ENCODE measurements at regions not wholly inside any gene's neighbourhood (a gene's known extent, or its start where the extent isn't known, plus 50 kb on each side); places are given as distances from the start of the nearest gene placed in this dataset.

DNA sequence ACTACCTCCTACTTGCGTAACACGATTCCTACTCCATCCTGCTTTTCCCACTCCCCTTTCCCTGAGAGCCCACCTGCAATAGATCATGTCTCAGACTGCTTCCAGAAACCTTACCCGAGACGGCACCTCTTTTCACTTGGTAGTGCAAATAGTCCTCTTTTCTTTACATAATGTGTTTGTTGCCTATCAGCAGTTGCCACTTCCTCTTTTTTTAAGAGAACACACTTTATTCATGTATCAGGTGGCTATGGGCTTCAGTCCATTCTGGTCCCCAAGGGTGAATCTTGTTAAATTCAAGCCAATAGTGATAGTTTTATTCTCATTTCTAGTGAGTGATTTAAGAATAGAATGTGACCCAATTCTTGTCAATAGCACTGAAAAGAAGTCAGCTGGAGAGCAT is 57.7 kb upstream of the FERMT1 start:
- no peak overlapping the region for H3K9ac ChIP-seq (ENCODE audit: low read depth in 1 of 2, low read length in 2 of 2)
- no peaks in the 10 kb centered on the region for H3K9me3 ChIP-seq (ENCODE audit: control insufficient read depth in 4 of 4, low read length in 3 of 4)
- H3K27ac ChIP-seq (ENCODE audit: low read depth in 1 of 2, low read length in 2 of 2), result no peak overlapping the region
- no peak for DNase-seq (ENCODE audit: low spot score)
- WGBS, result 88% methylated on average over 4 of the region's 4 CpGs
- H3K36me3 ChIP-seq (ENCODE audit: control insufficient read depth in 4 of 4, insufficient read depth in 3 of 4, low read depth in 1 of 4, low read length in 3 of 4), result no peaks in the 10 kb centered on the region
- TF ChIP-seq SP1 (IDR thresholded peaks at IDR 0.05) (no peak), NR2F2 (IDR thresholded peaks at IDR 0.05) (no peak), HNF4G (IDR thresholded peaks at IDR 0.05) (no peak), GABPA (IDR thresholded peaks at IDR 0.05 in 1 of 2, conservative IDR thresholded peaks at IDR 0.05 in 1 of 2) (no peak), FOXA2 (IDR thresholded peaks at IDR 0.05) (no peak), FOXA1 (IDR thresholded peaks at IDR 0.05) (no peak), RAD21 (IDR thresholded peaks at IDR 0.05) (no peak), TAF1 (conservative IDR thresholded peaks at IDR 0.05) (no peak), RXRA (IDR thresholded peaks at IDR 0.05) (no peak), HNF4A (conservative IDR thresholded peaks at IDR 0.05) (no peak)
- TF ChIP-seq, protein P1, sequence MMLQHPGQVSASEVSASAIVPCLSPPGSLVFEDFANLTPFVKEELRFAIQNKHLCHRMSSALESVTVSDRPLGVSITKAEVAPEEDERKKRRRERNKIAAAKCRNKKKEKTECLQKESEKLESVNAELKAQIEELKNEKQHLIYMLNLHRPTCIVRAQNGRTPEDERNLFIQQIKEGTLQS (IDR thresholded peaks at IDR 0.05), result no peak
- TF ChIP-seq, protein P2, sequence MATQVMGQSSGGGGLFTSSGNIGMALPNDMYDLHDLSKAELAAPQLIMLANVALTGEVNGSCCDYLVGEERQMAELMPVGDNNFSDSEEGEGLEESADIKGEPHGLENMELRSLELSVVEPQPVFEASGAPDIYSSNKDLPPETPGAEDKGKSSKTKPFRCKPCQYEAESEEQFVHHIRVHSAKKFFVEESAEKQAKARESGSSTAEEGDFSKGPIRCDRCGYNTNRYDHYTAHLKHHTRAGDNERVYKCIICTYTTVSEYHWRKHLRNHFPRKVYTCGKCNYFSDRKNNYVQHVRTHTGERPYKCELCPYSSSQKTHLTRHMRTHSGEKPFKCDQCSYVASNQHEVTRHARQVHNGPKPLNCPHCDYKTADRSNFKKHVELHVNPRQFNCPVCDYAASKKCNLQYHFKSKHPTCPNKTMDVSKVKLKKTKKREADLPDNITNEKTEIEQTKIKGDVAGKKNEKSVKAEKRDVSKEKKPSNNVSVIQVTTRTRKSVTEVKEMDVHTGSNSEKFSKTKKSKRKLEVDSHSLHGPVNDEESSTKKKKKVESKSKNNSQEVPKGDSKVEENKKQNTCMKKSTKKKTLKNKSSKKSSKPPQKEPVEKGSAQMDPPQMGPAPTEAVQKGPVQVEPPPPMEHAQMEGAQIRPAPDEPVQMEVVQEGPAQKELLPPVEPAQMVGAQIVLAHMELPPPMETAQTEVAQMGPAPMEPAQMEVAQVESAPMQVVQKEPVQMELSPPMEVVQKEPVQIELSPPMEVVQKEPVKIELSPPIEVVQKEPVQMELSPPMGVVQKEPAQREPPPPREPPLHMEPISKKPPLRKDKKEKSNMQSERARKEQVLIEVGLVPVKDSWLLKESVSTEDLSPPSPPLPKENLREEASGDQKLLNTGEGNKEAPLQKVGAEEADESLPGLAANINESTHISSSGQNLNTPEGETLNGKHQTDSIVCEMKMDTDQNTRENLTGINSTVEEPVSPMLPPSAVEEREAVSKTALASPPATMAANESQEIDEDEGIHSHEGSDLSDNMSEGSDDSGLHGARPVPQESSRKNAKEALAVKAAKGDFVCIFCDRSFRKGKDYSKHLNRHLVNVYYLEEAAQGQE (IDR thresholded peaks at IDR 0.05), result no peak
- TF ChIP-seq, protein P3, sequence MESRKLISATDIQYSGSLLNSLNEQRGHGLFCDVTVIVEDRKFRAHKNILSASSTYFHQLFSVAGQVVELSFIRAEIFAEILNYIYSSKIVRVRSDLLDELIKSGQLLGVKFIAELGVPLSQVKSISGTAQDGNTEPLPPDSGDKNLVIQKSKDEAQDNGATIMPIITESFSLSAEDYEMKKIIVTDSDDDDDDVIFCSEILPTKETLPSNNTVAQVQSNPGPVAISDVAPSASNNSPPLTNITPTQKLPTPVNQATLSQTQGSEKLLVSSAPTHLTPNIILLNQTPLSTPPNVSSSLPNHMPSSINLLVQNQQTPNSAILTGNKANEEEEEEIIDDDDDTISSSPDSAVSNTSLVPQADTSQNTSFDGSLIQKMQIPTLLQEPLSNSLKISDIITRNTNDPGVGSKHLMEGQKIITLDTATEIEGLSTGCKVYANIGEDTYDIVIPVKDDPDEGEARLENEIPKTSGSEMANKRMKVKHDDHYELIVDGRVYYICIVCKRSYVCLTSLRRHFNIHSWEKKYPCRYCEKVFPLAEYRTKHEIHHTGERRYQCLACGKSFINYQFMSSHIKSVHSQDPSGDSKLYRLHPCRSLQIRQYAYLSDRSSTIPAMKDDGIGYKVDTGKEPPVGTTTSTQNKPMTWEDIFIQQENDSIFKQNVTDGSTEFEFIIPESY (IDR thresholded peaks at IDR 0.05), result no peak
- TF ChIP-seq, protein P4, sequence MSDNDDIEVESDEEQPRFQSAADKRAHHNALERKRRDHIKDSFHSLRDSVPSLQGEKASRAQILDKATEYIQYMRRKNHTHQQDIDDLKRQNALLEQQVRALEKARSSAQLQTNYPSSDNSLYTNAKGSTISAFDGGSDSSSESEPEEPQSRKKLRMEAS (IDR thresholded peaks at IDR 0.05), result no peak
- TF ChIP-seq, protein P5, sequence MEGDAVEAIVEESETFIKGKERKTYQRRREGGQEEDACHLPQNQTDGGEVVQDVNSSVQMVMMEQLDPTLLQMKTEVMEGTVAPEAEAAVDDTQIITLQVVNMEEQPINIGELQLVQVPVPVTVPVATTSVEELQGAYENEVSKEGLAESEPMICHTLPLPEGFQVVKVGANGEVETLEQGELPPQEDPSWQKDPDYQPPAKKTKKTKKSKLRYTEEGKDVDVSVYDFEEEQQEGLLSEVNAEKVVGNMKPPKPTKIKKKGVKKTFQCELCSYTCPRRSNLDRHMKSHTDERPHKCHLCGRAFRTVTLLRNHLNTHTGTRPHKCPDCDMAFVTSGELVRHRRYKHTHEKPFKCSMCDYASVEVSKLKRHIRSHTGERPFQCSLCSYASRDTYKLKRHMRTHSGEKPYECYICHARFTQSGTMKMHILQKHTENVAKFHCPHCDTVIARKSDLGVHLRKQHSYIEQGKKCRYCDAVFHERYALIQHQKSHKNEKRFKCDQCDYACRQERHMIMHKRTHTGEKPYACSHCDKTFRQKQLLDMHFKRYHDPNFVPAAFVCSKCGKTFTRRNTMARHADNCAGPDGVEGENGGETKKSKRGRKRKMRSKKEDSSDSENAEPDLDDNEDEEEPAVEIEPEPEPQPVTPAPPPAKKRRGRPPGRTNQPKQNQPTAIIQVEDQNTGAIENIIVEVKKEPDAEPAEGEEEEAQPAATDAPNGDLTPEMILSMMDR (IDR thresholded peaks at IDR 0.05; ENCODE audit: low read depth, low read length, missing input control), result no peak
- H3K4me3 ChIP-seq (ENCODE audit: low read depth in 1 of 3, low read length in 3 of 3), result no peak overlapping the region
- H3K27me3 ChIP-seq (ENCODE audit: control insufficient read depth in 4 of 4, insufficient read depth in 4 of 4, low read length in 3 of 4), result no peaks in the 10 kb centered on the region
- no peaks in the 10 kb centered on the region for H3K4me1 ChIP-seq (ENCODE audit: control insufficient read depth in 4 of 4, insufficient read depth in 4 of 4, low read length in 3 of 4)

DNA sequence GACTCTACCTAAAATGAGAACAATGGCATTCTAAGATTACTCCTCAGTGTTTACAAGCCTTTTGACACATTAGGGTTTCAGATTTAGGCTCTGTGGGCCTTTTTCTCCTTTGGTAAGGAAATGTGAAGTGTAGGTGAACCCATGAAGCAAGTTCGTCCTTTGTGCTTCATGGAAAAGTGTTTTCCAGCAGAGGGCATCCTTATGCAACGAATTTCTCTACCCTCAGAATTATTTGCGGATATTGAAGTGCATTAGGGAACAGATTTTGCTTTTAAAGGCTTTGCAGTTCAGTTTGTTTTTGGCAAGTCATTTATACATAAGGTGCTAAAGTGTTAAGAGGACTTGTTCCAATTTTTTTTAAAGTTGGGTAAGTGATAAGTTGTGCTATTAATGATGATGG is 55.7 kb upstream of the FERMT1 start:
- H3K36me3 ChIP-seq (ENCODE audit: control insufficient read depth in 4 of 4, insufficient read depth in 3 of 4, low read depth in 1 of 4, low read length in 3 of 4), result no peaks in the 10 kb centered on the region
- H3K4me1 ChIP-seq (ENCODE audit: control insufficient read depth in 4 of 4, insufficient read depth in 4 of 4, low read length in 3 of 4), result no peaks in the 10 kb centered on the region
- H3K4me3 ChIP-seq (ENCODE audit: low read depth in 1 of 3, low read length in 3 of 3), result no peak overlapping the region
- no peak for DNase-seq (ENCODE audit: low spot score)
- 4% methylated on average over 3 of the region's 3 CpGs for WGBS
- no peaks in the 10 kb centered on the region for H3K9me3 ChIP-seq (ENCODE audit: control insufficient read depth in 4 of 4, low read length in 3 of 4)
- H3K27me3 ChIP-seq (ENCODE audit: control insufficient read depth in 4 of 4, insufficient read depth in 4 of 4, low read length in 3 of 4), result no peaks in the 10 kb centered on the region
- H3K9ac ChIP-seq (ENCODE audit: low read depth in 1 of 2, low read length in 2 of 2), result no peak overlapping the region
- no peak overlapping the region for H3K27ac ChIP-seq (ENCODE audit: low read depth in 1 of 2, low read length in 2 of 2)
- TF ChIP-seq, protein P4 (IDR thresholded peaks at IDR 0.05), result no peak
- TF ChIP-seq NR2F2 (IDR thresholded peaks at IDR 0.05), result no peak
- peak; percentile 87 to 92 for TF ChIP-seq RAD21 (IDR thresholded peaks at IDR 0.05)
- no peak for TF ChIP-seq YY1 (IDR thresholded peaks at IDR 0.05)
- TF ChIP-seq HNF4G (IDR thresholded peaks at IDR 0.05), result no peak
- no peak for TF ChIP-seq GABPA (IDR thresholded peaks at IDR 0.05 in 1 of 2, conservative IDR thresholded peaks at IDR 0.05 in 1 of 2)
- TF ChIP-seq FOXA2 (IDR thresholded peaks at IDR 0.05), result no peak
- TF ChIP-seq, protein P1 (IDR thresholded peaks at IDR 0.05), result no peak
- no peak for TF ChIP-seq JUND (IDR thresholded peaks at IDR 0.05)
- TF ChIP-seq, protein P3 (IDR thresholded peaks at IDR 0.05), result no peak
- no peak for TF ChIP-seq SP1 (IDR thresholded peaks at IDR 0.05)
- no peak for TF ChIP-seq EGR1 (IDR thresholded peaks at IDR 0.05; ENCODE audit: low read depth in 2 of 2)
- TF ChIP-seq, protein P5 (IDR thresholded peaks at IDR 0.05; ENCODE audit: low read depth, low read length, missing input control), result peak; percentile 55
- TF ChIP-seq RXRA (IDR thresholded peaks at IDR 0.05), result peak in 1 of 2 donors; percentile 22
- TF ChIP-seq TAF1 (conservative IDR thresholded peaks at IDR 0.05), result no peak
